HG03175 (cell line): ENCODE measurements at regions not wholly inside any gene's neighbourhood (a gene's known extent, or its start where the extent isn't known, plus 50 kb on each side); places are given as distances from the start of the nearest gene placed in this dataset.

Source experiments
- ATAC-seq: cut with Tn5 transposase; IDR thresholded peaks from one replicate; pipeline ENCODE4 v1.9.1; 2021; ENCODE audit warnings: mild to moderate bottlenecking, moderate library complexity; ENCODE audit not compliant: unreplicated experiment

- ATAC-seq, result no peak
These were observed 137.4 kb upstream of the RBMS1 start for GRCh38 chr2:160630801-160631590.

DNA sequence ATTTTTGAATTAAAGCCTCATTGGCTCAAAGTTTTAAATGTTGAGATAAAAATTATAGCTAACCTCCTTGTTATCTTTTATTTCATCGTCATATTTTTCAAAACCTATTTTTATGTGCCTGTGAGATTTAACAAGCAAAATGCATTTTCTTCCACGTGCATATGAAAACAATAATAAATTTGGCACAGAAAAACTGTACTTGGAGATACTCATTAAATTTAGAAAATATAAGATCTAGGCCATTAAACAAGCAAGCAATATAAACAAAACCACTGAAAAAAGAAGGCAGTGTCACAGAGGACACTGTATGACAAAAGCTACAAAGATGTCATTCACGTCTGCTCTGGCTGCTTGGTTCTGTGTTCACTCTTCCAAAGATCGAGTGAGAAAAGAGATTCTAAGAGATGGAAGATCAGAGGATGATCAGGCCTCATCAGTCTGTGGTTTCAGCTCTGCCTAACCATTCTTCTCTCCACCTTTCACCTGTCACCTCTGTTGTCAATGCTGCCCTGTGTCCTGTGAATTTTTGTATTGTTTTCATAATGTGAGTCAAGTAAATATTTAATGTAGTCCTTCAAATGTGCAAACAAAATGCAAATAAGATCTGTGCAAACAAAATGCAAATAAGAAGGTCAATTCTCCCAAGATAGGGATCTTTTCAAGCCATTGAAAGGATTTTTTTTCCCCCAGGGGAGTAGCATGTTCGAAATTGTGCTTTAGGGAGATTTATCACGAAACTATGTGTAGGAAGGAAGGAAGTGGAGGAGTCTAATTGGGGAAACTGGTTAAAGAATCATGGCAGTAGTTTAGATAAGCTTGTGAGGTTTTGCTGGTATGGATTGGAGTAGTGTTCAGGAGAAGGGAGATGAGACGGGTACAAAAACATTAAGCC, 138.7 kb upstream of the RBMS1 start:
- no peak for ATAC-seq

- ATAC-seq, result no peak
These were observed 140.8 kb upstream of the RBMS1 start for GRCh38 chr2:160634436-160634835.

- no peak for ATAC-seq
These were observed 141.9 kb upstream of the RBMS1 start for GRCh38 chr2:160635488-160635887.

- ATAC-seq, result no peak
These were observed 145.9 kb upstream of the RBMS1 start for GRCh38 chr2:160639472-160639871.

DNA sequence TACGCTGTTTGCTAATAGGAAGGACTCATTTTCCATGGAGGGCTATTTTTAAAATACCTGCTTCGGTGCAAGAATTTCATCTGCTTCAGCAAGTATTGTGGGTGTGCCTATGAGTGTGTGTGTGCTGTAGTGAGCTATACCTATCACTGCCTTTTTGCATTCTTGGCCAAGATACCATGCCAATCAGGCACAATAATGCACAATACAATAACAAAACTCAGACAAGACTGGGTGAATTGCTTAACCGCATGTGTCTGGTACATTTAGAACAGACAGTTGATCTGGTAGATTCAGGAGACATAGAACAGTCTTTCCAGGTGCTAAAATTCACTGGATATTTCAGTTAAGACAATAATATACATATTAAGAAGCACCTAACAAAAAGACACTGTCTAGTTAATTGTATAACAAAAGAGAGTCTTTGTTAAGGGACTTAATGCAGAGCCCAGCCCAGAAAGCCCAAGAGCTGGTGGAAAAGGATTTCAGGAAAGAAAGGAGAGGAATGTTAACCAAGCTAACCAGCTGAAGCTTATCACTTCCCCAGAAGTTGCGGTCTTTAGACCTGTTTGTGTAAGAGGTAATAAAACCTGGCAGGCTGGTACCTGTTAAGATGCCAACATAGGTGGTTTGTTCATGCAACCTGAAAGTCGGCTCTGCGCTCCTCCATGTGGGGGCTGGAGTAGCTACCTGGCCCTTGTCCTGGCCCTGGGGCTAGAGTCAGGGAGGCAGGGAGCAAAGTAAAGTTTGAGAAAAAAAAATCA, 153.3 kb upstream of the RBMS1 start:
- no peak for ATAC-seq

DNA sequence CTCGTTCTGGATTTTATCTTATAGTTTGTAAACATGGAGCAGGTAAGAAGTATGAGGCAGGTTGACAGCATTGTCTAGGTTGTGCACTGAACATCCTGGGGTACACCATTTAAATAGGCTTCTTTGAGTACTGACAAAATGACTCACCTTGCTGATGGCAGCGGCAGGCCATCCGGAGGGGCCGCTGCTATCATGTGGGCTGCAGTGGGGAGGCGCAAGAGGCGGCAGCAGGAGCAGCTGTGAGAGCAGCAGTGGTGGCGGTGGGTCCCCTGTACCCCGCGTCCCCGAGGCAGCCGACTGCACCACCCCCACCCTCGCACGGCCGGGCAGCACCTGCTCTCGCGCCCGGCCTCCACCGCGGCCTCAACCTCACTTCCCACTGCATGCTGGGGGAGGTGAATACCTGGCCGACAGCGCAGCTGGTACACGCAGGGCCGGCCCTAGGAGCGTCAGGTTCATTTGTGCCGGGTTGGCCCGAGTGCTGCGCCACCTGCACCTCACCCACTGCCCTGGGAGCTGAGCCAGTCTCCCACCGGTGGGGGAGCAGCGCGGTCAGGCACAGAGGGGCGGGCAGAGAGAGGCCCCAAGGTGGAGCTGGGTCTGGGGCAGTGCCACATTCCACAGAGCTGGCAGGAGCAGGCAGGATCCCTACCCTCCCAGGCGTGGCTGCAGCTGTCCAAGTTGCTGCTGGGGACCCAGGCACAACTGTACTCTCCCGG, 154.5 kb upstream of the RBMS1 start:
- no peak for ATAC-seq

- no peak for ATAC-seq
These were observed 156.1 kb upstream of the RBMS1 start for GRCh38 chr2:160649698-160650097.

DNA sequence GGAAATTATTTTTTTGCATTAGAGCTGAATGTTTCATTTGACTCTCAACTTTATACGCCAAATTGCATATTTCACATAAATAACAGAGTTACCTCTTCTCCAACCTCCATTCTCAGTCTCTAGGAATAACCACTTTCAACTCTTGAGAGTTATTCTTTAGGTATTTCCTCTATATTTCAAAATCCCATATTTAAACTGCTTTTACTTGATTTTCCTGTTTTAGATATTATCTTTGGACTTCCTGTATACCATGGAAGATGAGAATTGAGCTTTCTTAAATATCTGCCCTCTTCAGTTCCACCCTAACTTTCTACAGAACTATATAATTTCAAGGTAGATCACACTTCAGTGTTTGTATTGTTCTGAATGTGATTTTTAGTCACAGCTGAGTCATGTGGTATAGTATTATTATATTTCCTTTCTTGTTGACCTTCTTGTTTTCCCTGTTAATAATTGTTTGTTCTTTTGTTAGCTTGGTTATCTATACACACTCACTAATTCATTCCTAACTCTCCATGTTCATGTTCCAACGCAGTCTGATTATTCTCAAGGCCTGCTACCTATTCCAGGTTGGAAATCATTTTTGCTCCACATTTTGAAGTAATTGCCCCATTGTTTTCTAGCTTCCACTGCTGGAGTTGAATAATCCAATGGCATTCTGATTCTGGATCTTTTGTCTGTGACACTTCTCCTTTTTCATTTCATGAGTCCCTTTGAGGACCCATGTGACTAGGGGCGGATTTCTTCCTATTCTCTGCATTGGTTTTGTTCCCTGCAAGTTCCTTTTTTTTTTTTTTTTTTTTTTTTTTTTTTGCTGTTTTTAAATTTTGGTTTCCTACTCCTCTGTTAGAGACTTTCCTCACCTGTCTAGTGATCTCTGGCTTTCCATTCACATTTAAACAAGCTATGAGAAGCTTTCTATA, 156.8 kb upstream of the RBMS1 start:
- ATAC-seq, result no peak

- peak; percentile 12 for ATAC-seq
These were observed 158.0 kb upstream of the RBMS1 start for GRCh38 chr2:160651416-160652200.

DNA sequence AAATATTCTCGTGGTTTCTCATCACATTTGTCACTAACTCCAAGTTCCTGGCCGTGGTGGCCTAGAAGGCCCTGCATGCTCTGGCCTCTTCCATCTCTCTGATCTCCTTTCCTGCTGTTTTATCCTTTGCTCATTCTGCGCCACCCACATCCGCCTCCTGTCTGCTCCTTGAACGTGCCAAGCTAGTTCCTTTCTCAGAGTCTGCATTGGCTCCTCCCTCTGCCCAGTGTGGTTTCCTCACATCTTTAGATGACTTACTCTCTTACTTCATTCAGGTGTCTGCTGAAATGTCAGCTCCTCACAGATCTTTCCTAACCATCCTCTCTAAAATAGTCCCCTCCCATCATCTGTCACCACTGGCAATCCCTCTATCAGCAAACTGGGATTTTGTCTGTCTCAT, 158.6 kb upstream of the RBMS1 start:
- ATAC-seq, result peak; percentile 79

- ATAC-seq, result no peak
These were observed 163.6 kb upstream of the RBMS1 start for GRCh38 chr2:160657196-160657595.

DNA sequence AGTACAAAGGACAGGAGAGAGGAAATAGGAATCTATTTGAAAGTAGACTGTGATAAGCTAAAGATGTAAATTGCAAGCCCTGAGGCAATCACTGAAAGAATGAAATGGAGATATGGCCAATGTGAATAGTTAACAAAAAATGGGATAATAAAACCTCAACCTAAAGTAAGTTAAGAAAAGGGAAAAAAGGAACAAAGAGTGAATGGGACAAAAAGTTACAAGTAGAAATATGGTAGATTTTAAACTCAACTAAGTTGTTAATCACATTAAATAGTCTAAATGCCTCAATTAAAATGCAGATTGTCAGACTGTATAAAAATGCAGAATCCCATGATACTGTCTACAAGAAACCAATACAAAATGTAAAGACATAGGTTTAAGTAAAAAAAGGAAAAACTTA, 165.2 kb upstream of the RBMS1 start:
- no peak for ATAC-seq

- no peak for ATAC-seq
These were observed 167.1 kb upstream of the RBMS1 start for GRCh38 chr2:160660741-160661140.

GRCh38 chr2:160664603-160665140, 171.1 kb upstream of the RBMS1 start:
- ATAC-seq, result no peak

GRCh38 chr2:160666154-160667060, 172.8 kb upstream of the RBMS1 start:
- peak; percentile 70 for ATAC-seq

DNA sequence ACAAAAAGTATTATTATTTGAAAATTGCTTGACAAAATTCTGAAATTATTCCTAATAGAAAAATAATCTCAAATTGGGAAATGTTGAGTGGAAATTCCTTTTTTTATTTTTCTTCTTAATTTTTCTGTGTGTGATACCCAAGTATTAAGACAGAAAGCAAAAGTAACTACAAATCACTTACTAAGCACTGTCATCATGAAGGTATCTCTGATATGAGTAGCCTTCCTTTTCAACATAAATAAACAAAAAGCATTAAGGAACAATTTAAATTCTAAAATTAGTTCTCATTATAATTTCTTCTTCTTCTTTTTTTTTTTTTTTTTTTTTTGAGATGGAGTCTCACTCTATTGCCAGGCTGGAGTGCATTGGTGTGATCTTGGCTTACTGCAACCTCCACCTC, 174.2 kb upstream of the RBMS1 start:
- ATAC-seq, result no peak

- ATAC-seq, result no peak
These were observed 177.0 kb upstream of the RBMS1 start for GRCh38 chr2:160670618-160671017.
